ENCODE measurements at regions not wholly inside any gene's neighbourhood (a gene's known extent, or its start where the extent isn't known, plus 50 kb on each side); places are given as distances from the start of the nearest gene placed in this dataset.

DNA sequence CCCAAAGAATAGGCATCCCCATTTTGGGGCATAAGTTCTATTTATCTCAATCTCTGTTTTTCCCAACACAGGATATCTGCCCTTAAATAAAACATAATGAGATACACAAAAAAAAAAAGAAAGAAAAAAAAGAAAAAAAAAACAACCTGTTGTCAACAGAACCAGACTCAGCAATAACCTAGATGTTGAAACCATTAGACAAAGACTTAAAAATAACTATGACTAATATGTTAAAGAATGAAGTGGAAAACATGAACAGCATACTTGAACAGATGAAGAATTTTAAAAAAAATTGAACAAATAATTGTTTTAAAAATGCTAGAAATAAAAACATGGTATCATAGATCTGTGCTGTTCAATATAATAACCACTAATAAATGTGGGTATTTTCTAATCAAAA lies 93.4 kb upstream of the RXFP1 start:
- Histone ChIP-seq H3K9me1 (ENCODE audit: control insufficient read depth, extremely low read depth, insufficient read depth, low read length) (no peaks in the 10 kb centered on the region), H3K9ac (ENCODE audit: control insufficient read depth, extremely low read depth, insufficient read depth, low read length) (no peak overlapping the region), H3K79me2 (ENCODE audit: control insufficient read depth, insufficient read depth, low read length) (no peaks in the 10 kb centered on the region), H3K27ac (ENCODE audit: control insufficient read depth, insufficient read depth, low read length) (no peak overlapping the region), H3K4me3 (ENCODE audit: control insufficient read depth in 2 of 3, extremely low read depth in 1 of 3, insufficient read depth in 2 of 3, low read depth in 1 of 3, low read length in 3 of 3) (no peak overlapping the region), H2AFZ (ENCODE audit: control insufficient read depth, low read length) (no peak overlapping the region), H3K4me2 (ENCODE audit: control insufficient read depth, extremely low read depth, insufficient read depth, low read depth, low read length) (no peak overlapping the region), H4K20me1 (ENCODE audit: control insufficient read depth, extremely low read depth, insufficient read depth, low read length) (no peaks in the 10 kb centered on the region), H3K9me3 (ENCODE audit: control insufficient read depth, low read depth, low read length) (no peaks in the 10 kb centered on the region), H3K4me1 (ENCODE audit: control insufficient read depth, extremely low read depth, insufficient read depth, low read length) (peaks cover 2% of the 10 kb centered on the region), H3K36me3 (ENCODE audit: control insufficient read depth in 2 of 2, extremely low read depth in 1 of 2, insufficient read depth in 2 of 2, low read length in 2 of 2) (no peaks in the 10 kb centered on the region), H3K27me3 (ENCODE audit: control insufficient read depth, extremely low read depth, insufficient read depth, low read length) (no peaks in the 10 kb centered on the region)
- TF ChIP-seq, protein P1, sequence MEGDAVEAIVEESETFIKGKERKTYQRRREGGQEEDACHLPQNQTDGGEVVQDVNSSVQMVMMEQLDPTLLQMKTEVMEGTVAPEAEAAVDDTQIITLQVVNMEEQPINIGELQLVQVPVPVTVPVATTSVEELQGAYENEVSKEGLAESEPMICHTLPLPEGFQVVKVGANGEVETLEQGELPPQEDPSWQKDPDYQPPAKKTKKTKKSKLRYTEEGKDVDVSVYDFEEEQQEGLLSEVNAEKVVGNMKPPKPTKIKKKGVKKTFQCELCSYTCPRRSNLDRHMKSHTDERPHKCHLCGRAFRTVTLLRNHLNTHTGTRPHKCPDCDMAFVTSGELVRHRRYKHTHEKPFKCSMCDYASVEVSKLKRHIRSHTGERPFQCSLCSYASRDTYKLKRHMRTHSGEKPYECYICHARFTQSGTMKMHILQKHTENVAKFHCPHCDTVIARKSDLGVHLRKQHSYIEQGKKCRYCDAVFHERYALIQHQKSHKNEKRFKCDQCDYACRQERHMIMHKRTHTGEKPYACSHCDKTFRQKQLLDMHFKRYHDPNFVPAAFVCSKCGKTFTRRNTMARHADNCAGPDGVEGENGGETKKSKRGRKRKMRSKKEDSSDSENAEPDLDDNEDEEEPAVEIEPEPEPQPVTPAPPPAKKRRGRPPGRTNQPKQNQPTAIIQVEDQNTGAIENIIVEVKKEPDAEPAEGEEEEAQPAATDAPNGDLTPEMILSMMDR (optimal IDR thresholded peaks at IDR 0.05 in 1 of 3, IDR thresholded peaks at IDR 0.05 in 1 of 3, conservative IDR thresholded peaks at IDR 0.05 in 1 of 3; ENCODE audit: extremely low read depth in 1 of 3, insufficient read depth in 2 of 3, low read length in 3 of 3), result no peak
- DNase-seq (ENCODE audit: low read depth, low spot score), result no peak
- FAIRE-seq, result no peak
- dilution Hi-C loops (cut with MboI; ENCODE audit: extremely low pct_ligation_motif_present, low sequenced_read_pairs), result no loop called here

DNA sequence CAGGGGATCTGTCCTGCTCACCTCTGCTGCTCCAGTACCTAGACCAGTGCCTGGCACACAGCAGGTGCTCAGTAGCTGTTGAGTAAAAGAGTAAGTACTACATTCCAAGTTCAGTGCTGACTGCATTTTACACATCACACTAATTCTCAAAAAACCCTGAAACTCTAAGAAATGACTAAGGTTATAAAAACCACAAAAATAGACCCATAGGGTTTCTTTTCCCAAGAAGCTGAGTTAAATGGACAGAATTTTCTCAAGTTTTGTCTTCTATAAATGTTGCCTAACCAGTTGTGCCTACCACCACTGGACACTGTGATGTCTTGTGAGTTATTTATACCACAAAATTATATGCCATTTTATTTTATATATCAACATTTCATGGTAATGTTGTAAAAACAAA lies 78.9 kb upstream of the RXFP1 start:
- TF ChIP-seq, protein P1 (optimal IDR thresholded peaks at IDR 0.05 in 1 of 3, IDR thresholded peaks at IDR 0.05 in 1 of 3, conservative IDR thresholded peaks at IDR 0.05 in 1 of 3; ENCODE audit: extremely low read depth in 1 of 3, insufficient read depth in 2 of 3, low read length in 3 of 3), result no peak
- TF ChIP-seq EZH2 (IDR thresholded peaks at IDR 0.05; ENCODE audit: low read length), result no peak
- Histone ChIP-seq H3K9me3 (ENCODE audit: control insufficient read depth, low read depth, low read length) (no peaks in the 10 kb centered on the region), H3K4me2 (ENCODE audit: control insufficient read depth, extremely low read depth, insufficient read depth, low read depth, low read length) (no peak overlapping the region), H3K9ac (ENCODE audit: control insufficient read depth, extremely low read depth, insufficient read depth, low read length) (no peak overlapping the region), H3K4me3 (ENCODE audit: control insufficient read depth in 2 of 3, extremely low read depth in 1 of 3, insufficient read depth in 2 of 3, low read depth in 1 of 3, low read length in 3 of 3) (no peak overlapping the region), H3K79me2 (ENCODE audit: control insufficient read depth, insufficient read depth, low read length) (no peaks in the 10 kb centered on the region), H3K36me3 (ENCODE audit: control insufficient read depth in 2 of 2, extremely low read depth in 1 of 2, insufficient read depth in 2 of 2, low read length in 2 of 2) (no peaks in the 10 kb centered on the region), H3K27me3 (ENCODE audit: control insufficient read depth, extremely low read depth, insufficient read depth, low read length) (no peaks in the 10 kb centered on the region), H3K4me1 (ENCODE audit: control insufficient read depth, extremely low read depth, insufficient read depth, low read length) (peaks cover 3% of the 10 kb centered on the region), H4K20me1 (ENCODE audit: control insufficient read depth, extremely low read depth, insufficient read depth, low read length) (no peaks in the 10 kb centered on the region), H3K9me1 (ENCODE audit: control insufficient read depth, extremely low read depth, insufficient read depth, low read length) (no peaks in the 10 kb centered on the region), H2AFZ (ENCODE audit: control insufficient read depth, low read length) (no peak overlapping the region), H3K27ac (ENCODE audit: control insufficient read depth, insufficient read depth, low read length) (no peak overlapping the region)
- DNase-seq (ENCODE audit: low read depth, low spot score) (no peak), FAIRE-seq (no peak)
- dilution Hi-C loops (cut with MboI; ENCODE audit: extremely low pct_ligation_motif_present, low sequenced_read_pairs), result no loop called here
